ENCODE measurements at regions not wholly inside any gene's neighbourhood (a gene's known extent, or its start where the extent isn't known, plus 50 kb on each side); places are given as distances from the start of the nearest gene placed in this dataset.

- Histone ChIP-seq H3K36me3 (ENCODE audit: control insufficient read depth in 1 of 2, insufficient read depth in 2 of 2, low read length in 2 of 2) (no peaks in the 10 kb centered on the region), H2AFZ (ENCODE audit: low read depth, low read length, poor library complexity, severe bottlenecking) (no peak overlapping the region), H3K4me3 (replicated peaks in 1 of 2; ENCODE audit: low read depth in 1 of 2, low read length in 2 of 2) (no peak overlapping the region), H3K9me3 (ENCODE audit: control insufficient read depth in 1 of 2, insufficient read depth in 1 of 2, low read depth in 1 of 2, low read length in 2 of 2) (no peaks in the 10 kb centered on the region), H3K9me2 (ENCODE audit: insufficient read depth) (no peaks in the 10 kb centered on the region), H3K4me1 (ENCODE audit: control insufficient read depth in 1 of 2, insufficient read depth in 2 of 2, low read length in 2 of 2) (peaks cover 5 to 24% of the 10 kb centered on the region in 2 experiments; a peak in 3 of 4 replicates), H3K4me2 (ENCODE audit: low read length) (no peak overlapping the region), H3K9ac (ENCODE audit: low read length) (no peak overlapping the region), H3K27me3 (ENCODE audit: insufficient read depth, low read length) (peaks cover 30% of the 10 kb centered on the region; the same call in 1 of the 2 replicates), H4K20me1 (ENCODE audit: insufficient read depth) (no peaks in the 10 kb centered on the region), H3K27ac (ENCODE audit: low read depth, low read length) (no peak overlapping the region), H3K79me2 (ENCODE audit: insufficient read depth, low read length) (no peaks in the 10 kb centered on the region)
- TF ChIP-seq CBX3 (IDR thresholded peaks at IDR 0.05; ENCODE audit: low read depth): no peak
- TF ChIP-seq, protein P1, sequence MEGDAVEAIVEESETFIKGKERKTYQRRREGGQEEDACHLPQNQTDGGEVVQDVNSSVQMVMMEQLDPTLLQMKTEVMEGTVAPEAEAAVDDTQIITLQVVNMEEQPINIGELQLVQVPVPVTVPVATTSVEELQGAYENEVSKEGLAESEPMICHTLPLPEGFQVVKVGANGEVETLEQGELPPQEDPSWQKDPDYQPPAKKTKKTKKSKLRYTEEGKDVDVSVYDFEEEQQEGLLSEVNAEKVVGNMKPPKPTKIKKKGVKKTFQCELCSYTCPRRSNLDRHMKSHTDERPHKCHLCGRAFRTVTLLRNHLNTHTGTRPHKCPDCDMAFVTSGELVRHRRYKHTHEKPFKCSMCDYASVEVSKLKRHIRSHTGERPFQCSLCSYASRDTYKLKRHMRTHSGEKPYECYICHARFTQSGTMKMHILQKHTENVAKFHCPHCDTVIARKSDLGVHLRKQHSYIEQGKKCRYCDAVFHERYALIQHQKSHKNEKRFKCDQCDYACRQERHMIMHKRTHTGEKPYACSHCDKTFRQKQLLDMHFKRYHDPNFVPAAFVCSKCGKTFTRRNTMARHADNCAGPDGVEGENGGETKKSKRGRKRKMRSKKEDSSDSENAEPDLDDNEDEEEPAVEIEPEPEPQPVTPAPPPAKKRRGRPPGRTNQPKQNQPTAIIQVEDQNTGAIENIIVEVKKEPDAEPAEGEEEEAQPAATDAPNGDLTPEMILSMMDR (IDR thresholded peaks at IDR 0.05 in 2 of 3, conservative IDR thresholded peaks at IDR 0.05 in 1 of 3; ENCODE audit: borderline replicate concordance in 1 of 3, insufficient read depth in 1 of 3, low read depth in 2 of 3, low read length in 2 of 3): no peak
- TF ChIP-seq, protein P2, sequence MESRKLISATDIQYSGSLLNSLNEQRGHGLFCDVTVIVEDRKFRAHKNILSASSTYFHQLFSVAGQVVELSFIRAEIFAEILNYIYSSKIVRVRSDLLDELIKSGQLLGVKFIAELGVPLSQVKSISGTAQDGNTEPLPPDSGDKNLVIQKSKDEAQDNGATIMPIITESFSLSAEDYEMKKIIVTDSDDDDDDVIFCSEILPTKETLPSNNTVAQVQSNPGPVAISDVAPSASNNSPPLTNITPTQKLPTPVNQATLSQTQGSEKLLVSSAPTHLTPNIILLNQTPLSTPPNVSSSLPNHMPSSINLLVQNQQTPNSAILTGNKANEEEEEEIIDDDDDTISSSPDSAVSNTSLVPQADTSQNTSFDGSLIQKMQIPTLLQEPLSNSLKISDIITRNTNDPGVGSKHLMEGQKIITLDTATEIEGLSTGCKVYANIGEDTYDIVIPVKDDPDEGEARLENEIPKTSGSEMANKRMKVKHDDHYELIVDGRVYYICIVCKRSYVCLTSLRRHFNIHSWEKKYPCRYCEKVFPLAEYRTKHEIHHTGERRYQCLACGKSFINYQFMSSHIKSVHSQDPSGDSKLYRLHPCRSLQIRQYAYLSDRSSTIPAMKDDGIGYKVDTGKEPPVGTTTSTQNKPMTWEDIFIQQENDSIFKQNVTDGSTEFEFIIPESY (IDR thresholded peaks at IDR 0.05; ENCODE audit: extremely low read depth, insufficient replicate concordance, low read length): no peak
- TF ChIP-seq EGR1 (IDR thresholded peaks at IDR 0.05; ENCODE audit: low read depth): no peak
- TF ChIP-seq, protein P3, sequence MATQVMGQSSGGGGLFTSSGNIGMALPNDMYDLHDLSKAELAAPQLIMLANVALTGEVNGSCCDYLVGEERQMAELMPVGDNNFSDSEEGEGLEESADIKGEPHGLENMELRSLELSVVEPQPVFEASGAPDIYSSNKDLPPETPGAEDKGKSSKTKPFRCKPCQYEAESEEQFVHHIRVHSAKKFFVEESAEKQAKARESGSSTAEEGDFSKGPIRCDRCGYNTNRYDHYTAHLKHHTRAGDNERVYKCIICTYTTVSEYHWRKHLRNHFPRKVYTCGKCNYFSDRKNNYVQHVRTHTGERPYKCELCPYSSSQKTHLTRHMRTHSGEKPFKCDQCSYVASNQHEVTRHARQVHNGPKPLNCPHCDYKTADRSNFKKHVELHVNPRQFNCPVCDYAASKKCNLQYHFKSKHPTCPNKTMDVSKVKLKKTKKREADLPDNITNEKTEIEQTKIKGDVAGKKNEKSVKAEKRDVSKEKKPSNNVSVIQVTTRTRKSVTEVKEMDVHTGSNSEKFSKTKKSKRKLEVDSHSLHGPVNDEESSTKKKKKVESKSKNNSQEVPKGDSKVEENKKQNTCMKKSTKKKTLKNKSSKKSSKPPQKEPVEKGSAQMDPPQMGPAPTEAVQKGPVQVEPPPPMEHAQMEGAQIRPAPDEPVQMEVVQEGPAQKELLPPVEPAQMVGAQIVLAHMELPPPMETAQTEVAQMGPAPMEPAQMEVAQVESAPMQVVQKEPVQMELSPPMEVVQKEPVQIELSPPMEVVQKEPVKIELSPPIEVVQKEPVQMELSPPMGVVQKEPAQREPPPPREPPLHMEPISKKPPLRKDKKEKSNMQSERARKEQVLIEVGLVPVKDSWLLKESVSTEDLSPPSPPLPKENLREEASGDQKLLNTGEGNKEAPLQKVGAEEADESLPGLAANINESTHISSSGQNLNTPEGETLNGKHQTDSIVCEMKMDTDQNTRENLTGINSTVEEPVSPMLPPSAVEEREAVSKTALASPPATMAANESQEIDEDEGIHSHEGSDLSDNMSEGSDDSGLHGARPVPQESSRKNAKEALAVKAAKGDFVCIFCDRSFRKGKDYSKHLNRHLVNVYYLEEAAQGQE (IDR thresholded peaks at IDR 0.05; ENCODE audit: low read depth): no peak
- TF ChIP-seq RAD21 (IDR thresholded peaks at IDR 0.05; ENCODE audit: low read depth): no peak
- TF ChIP-seq ELF1 (IDR thresholded peaks at IDR 0.05; ENCODE audit: borderline replicate concordance, low read depth): no peak
- no peak for TF ChIP-seq ZNF274 (IDR thresholded peaks at IDR 0.05; ENCODE audit: low read depth, low read length)
- TF ChIP-seq EZH2phosphoT487 (IDR thresholded peaks at IDR 0.05; ENCODE audit: borderline replicate concordance): no peak
- TF ChIP-seq POLR2AphosphoS5 (IDR thresholded peaks at IDR 0.05; ENCODE audit: low read depth, low read length): no peak
- TF ChIP-seq MAX (IDR thresholded peaks at IDR 0.05): no peak
- no peak for TF ChIP-seq POLR2A (IDR thresholded peaks at IDR 0.05; ENCODE audit: borderline replicate concordance, extremely low read depth, insufficient read depth, insufficient read length)
- TF ChIP-seq EZH2 (IDR thresholded peaks at IDR 0.05): no peak
- TF ChIP-seq ZFX (IDR thresholded peaks at IDR 0.05): no peak
- TF ChIP-seq SRF (IDR thresholded peaks at IDR 0.05; ENCODE audit: low read depth): no peak
- no peak for TF ChIP-seq SIN3A (IDR thresholded peaks at IDR 0.05; ENCODE audit: low read depth)
- TF ChIP-seq CEBPB (IDR thresholded peaks at IDR 0.05; ENCODE audit: low read depth): no peak
- no peak for TF ChIP-seq SP1 (IDR thresholded peaks at IDR 0.05; ENCODE audit: low read depth)
- no TSS peak for BruUV-seq (replicated peaks)
- POLR2A ChIA-PET: no interaction called here
- intact Hi-C loops (cut with micrococcal nuclease): loop anchor here (5.0 kb wide), 1 partner anchor 91 kb away; no protein-coding TSS in a partner anchor
- ATAC-seq: no peak
- CTCF ChIA-PET: interaction anchor here (1.4 kb wide), 1 partner anchor 211 kb away, joined by 3 read pairs; no protein-coding TSS in a partner anchor
- no peak for DNase-seq (ENCODE audit: low read depth, low spot score)
- RAD21 ChIA-PET (ENCODE audit: low non-redundant PET in 1 of 2, low total read pairs in 2 of 2, uncharacterized antibody in 2 of 2, unreplicated experiment in 2 of 2): no interaction called here
These were observed 103.3 kb downstream of the ENGASE start for GRCh38 chr17:79177877-79178276.
